ENCODE measurements at regions not wholly inside any gene's neighbourhood (a gene's known extent, or its start where the extent isn't known, plus 50 kb on each side); places are given as distances from the start of the nearest gene placed in this dataset.

DNA sequence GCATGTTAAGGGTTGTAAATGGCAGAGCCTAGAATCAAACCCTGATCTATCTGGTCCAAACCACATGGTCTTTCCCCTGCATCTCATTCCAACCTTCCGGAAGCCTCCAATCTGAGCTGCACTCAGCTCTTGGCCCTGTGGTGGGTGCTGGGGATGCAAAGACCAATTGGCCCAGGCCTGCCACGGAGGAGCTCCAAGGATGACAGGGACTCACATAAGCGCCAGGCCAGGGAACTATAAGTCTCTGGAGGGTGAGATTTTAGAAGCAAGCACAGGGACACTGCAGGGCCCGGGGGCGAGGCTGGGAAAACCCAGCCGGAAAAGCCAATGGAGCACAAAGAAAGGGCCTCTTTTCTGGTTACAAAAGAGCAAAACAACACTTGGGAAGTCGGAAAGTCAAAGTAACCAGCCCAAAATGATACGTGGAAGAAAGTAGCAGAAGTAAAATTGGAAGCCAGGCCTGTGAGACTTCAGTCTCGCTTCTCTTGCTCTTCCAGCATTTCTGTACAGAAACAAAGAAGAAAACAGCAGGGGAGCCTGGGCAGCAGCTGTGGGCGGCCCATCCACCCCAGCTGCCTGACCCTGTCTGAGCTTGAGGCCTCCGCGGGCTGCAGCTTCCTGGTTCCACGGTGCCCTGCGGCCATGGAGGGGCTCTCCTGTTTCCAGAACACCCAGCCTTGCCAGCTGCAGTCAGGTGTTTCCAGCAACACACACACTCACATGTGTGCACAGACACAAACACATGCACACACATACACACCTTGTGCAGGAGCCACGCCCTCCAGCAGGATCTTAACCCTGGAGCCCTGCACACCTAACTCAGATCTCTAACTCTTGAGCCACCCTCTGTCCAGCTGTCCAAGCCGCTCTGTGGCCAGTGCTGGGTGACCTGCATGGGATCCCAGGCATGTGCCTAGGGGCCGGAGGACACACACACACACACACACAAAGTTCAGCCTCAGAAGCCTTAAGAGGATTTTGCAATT, 178.2 kb downstream of the BCL11B start:
- TF ChIP-seq ZNF112 (tag by site-specific recombination; IDR thresholded peaks at IDR 0.05) (no peak), ZNF654 (tag by site-specific recombination; IDR thresholded peaks at IDR 0.05; ENCODE audit: low read depth) (no peak), ZNF239 (tag by site-specific recombination; IDR thresholded peaks at IDR 0.05) (no peak), ZNF2 (tag by site-specific recombination; IDR thresholded peaks at IDR 0.05) (no peak), ZNF837 (tag by site-specific recombination; IDR thresholded peaks at IDR 0.05) (no peak)
- H3K9me3 ChIP-seq (ENCODE audit: control insufficient read depth, insufficient read depth, low read depth, low read length) = no peaks in the 10 kb centered on the region
- H3K4me1 ChIP-seq (ENCODE audit: control insufficient read depth, insufficient read depth, low read length) = no peaks in the 10 kb centered on the region
- no peaks in the 10 kb centered on the region for H3K36me3 ChIP-seq (ENCODE audit: control insufficient read depth in 2 of 2, insufficient read depth in 1 of 2, low read length in 2 of 2)
- no peak overlapping the region for H3K27ac ChIP-seq (ENCODE audit: extremely low read depth, low read depth, low read length)
- ChIA-PET POLR2A (no interaction called here), CTCF (no interaction called here)
- no peak overlapping the region for H3K4me3 ChIP-seq (ENCODE audit: low read depth, low read length)

DNA sequence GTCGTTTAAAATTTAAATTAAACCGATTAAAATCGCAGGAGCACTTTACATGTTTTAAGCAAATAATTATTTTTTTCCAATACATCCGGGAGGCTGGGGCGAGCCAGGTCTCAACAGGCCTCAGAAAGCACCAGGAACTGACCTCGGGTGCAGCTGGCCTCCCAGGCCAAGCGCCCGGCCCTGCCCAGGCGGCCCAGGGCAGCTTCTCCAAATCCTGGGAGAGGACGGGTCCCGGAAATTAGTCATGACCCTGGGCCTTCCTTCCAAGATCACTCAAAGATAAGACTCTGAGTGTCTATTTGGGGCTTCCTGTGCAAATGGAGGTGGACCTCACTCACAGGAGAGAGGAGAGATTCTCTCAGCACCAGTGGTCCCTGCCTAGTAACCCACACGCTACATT, 177.1 kb downstream of the BCL11B start:
- Histone ChIP-seq H3K36me3 (ENCODE audit: control insufficient read depth in 2 of 2, insufficient read depth in 1 of 2, low read length in 2 of 2) (no peaks in the 10 kb centered on the region), H3K4me3 (ENCODE audit: low read depth, low read length) (no peak overlapping the region), H3K9me3 (ENCODE audit: control insufficient read depth, insufficient read depth, low read depth, low read length) (no peaks in the 10 kb centered on the region), H3K4me1 (ENCODE audit: control insufficient read depth, insufficient read depth, low read length) (no peaks in the 10 kb centered on the region), H3K27ac (ENCODE audit: extremely low read depth, low read depth, low read length) (no peak overlapping the region)
- CTCF ChIA-PET = no interaction called here
- POLR2A ChIA-PET = no interaction called here
- TF ChIP-seq ZFHX2 (tag by site-specific recombination; conservative IDR thresholded peaks at IDR 0.05) (no peak), ZNF549 (tag by site-specific recombination; IDR thresholded peaks at IDR 0.05) (no peak), ZNF155 (tag by site-specific recombination; IDR thresholded peaks at IDR 0.05) (no peak), GLIS1 (tag by site-specific recombination; IDR thresholded peaks at IDR 0.05) (no peak), ZBTB17 (tag by site-specific recombination; IDR thresholded peaks at IDR 0.05) (no peak), ZNF843 (tag by site-specific recombination; IDR thresholded peaks at IDR 0.05) (no peak), ZSCAN30 (tag by site-specific recombination; IDR thresholded peaks at IDR 0.05) (no peak), SCRT1 (tag by site-specific recombination; IDR thresholded peaks at IDR 0.05; ENCODE audit: borderline replicate concordance) (no peak), ZNF433 (tag by site-specific recombination; IDR thresholded peaks at IDR 0.05; ENCODE audit: low read depth) (no peak), ZNF624 (tag by site-specific recombination; IDR thresholded peaks at IDR 0.05) (no peak)
- TF ChIP-seq, protein P1, sequence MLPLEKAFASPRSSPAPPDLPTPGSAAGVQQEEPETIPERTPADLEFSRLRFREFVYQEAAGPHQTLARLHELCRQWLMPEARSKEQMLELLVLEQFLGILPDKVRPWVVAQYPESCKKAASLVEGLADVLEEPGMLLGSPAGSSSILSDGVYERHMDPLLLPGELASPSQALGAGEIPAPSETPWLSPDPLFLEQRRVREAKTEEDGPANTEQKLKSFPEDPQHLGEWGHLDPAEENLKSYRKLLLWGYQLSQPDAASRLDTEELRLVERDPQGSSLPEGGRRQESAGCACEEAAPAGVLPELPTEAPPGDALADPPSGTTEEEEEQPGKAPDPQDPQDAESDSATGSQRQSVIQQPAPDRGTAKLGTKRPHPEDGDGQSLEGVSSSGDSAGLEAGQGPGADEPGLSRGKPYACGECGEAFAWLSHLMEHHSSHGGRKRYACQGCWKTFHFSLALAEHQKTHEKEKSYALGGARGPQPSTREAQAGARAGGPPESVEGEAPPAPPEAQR (tag by site-specific recombination; IDR thresholded peaks at IDR 0.05) = no peak
- TF ChIP-seq, protein P2, sequence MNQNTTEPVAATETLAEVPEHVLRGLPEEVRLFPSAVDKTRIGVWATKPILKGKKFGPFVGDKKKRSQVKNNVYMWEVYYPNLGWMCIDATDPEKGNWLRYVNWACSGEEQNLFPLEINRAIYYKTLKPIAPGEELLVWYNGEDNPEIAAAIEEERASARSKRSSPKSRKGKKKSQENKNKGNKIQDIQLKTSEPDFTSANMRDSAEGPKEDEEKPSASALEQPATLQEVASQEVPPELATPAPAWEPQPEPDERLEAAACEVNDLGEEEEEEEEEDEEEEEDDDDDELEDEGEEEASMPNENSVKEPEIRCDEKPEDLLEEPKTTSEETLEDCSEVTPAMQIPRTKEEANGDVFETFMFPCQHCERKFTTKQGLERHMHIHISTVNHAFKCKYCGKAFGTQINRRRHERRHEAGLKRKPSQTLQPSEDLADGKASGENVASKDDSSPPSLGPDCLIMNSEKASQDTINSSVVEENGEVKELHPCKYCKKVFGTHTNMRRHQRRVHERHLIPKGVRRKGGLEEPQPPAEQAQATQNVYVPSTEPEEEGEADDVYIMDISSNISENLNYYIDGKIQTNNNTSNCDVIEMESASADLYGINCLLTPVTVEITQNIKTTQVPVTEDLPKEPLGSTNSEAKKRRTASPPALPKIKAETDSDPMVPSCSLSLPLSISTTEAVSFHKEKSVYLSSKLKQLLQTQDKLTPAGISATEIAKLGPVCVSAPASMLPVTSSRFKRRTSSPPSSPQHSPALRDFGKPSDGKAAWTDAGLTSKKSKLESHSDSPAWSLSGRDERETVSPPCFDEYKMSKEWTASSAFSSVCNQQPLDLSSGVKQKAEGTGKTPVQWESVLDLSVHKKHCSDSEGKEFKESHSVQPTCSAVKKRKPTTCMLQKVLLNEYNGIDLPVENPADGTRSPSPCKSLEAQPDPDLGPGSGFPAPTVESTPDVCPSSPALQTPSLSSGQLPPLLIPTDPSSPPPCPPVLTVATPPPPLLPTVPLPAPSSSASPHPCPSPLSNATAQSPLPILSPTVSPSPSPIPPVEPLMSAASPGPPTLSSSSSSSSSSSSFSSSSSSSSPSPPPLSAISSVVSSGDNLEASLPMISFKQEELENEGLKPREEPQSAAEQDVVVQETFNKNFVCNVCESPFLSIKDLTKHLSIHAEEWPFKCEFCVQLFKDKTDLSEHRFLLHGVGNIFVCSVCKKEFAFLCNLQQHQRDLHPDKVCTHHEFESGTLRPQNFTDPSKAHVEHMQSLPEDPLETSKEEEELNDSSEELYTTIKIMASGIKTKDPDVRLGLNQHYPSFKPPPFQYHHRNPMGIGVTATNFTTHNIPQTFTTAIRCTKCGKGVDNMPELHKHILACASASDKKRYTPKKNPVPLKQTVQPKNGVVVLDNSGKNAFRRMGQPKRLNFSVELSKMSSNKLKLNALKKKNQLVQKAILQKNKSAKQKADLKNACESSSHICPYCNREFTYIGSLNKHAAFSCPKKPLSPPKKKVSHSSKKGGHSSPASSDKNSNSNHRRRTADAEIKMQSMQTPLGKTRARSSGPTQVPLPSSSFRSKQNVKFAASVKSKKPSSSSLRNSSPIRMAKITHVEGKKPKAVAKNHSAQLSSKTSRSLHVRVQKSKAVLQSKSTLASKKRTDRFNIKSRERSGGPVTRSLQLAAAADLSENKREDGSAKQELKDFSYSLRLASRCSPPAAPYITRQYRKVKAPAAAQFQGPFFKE (tag by site-specific recombination; IDR thresholded peaks at IDR 0.05; ENCODE audit: borderline replicate concordance) = no peak
- TF ChIP-seq, protein P3, sequence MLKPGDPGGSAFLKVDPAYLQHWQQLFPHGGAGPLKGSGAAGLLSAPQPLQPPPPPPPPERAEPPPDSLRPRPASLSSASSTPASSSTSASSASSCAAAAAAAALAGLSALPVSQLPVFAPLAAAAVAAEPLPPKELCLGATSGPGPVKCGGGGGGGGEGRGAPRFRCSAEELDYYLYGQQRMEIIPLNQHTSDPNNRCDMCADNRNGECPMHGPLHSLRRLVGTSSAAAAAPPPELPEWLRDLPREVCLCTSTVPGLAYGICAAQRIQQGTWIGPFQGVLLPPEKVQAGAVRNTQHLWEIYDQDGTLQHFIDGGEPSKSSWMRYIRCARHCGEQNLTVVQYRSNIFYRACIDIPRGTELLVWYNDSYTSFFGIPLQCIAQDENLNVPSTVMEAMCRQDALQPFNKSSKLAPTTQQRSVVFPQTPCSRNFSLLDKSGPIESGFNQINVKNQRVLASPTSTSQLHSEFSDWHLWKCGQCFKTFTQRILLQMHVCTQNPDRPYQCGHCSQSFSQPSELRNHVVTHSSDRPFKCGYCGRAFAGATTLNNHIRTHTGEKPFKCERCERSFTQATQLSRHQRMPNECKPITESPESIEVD (tag by site-specific recombination; IDR thresholded peaks at IDR 0.05) = no peak
- TF ChIP-seq, protein P4, sequence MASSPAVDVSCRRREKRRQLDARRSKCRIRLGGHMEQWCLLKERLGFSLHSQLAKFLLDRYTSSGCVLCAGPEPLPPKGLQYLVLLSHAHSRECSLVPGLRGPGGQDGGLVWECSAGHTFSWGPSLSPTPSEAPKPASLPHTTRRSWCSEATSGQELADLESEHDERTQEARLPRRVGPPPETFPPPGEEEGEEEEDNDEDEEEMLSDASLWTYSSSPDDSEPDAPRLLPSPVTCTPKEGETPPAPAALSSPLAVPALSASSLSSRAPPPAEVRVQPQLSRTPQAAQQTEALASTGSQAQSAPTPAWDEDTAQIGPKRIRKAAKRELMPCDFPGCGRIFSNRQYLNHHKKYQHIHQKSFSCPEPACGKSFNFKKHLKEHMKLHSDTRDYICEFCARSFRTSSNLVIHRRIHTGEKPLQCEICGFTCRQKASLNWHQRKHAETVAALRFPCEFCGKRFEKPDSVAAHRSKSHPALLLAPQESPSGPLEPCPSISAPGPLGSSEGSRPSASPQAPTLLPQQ (tag by site-specific recombination; IDR thresholded peaks at IDR 0.05) = no peak
